Activated naive CD8-positive, alpha-beta T cell treated with anti-CD3 and anti-CD28 coated beads, Interleukin-2, amount 10 ng/mL, durations not matched to agents 7 days and 5 days (primary cell): ENCODE measurements at regions not wholly inside any gene's neighbourhood (a gene's known extent, or its start where the extent isn't known, plus 50 kb on each side); places are given as distances from the start of the nearest gene placed in this dataset.

Experiments used
- ATAC-seq: fragments of 150-1000 bp; cut with Tn5 transposase; one replicate; pipeline ENCODE4 v1.10.0; 2021; ENCODE audit warnings: low read depth, moderate library complexity
- POLR2A ChIA-PET: fragments of 350-600 bp; sonication (Branson Sonifier 250); formaldehyde crosslinking; loops from one replicate; lab custom pipeline; 2021; ENCODE audit warnings: antibody characterized with exemption; lab: Charles Lee
- DNase-seq: peaks from one replicate; pipeline ENCODE4 v3.0.0; 2021
- H3K27ac Mint-ChIP-seq: one replicate; pipeline ENCODE4 v1.8.0; 2022; ENCODE audit warnings: mild to moderate bottlenecking, mixed read lengths
- H3K27me3 Mint-ChIP-seq: one replicate; pipeline ENCODE4 v1.8.0; 2022; ENCODE audit warnings: mild to moderate bottlenecking, moderate library complexity, mixed read lengths
- H3K36me3 Mint-ChIP-seq: one replicate; pipeline ENCODE4 v1.8.0; 2021; ENCODE audit warnings: mild to moderate bottlenecking, mixed read lengths
- H3K4me1 Mint-ChIP-seq: one replicate; pipeline ENCODE4 v1.8.0; 2021; ENCODE audit warnings: mixed read lengths
- H3K4me3 Mint-ChIP-seq: one replicate; pipeline ENCODE4 v1.8.0; 2022; ENCODE audit warnings: mild to moderate bottlenecking, moderate library complexity, mixed read lengths
- H3K9me3 Mint-ChIP-seq: one replicate; pipeline ENCODE4 v1.8.0; 2021; ENCODE audit warnings: mixed read lengths

GRCh38 chr5:7050986-7051385, 337.8 kb downstream of the TENT4A start:
- no peak overlapping the region for H3K27ac Mint-ChIP-seq
- no peak for DNase-seq
- peaks cover 1% of the 10 kb centered on the region for H3K27me3 Mint-ChIP-seq
- no peaks in the 10 kb centered on the region for H3K36me3 Mint-ChIP-seq
- POLR2A ChIA-PET: no interaction called here
- H3K4me3 Mint-ChIP-seq: no peak overlapping the region
- H3K9me3 Mint-ChIP-seq: no peaks in the 10 kb centered on the region
- no peaks in the 10 kb centered on the region for H3K4me1 Mint-ChIP-seq
- no peak for ATAC-seq

- ATAC-seq: no peak
- H3K4me1 Mint-ChIP-seq: no peaks in the 10 kb centered on the region
- no peak overlapping the region for H3K27ac Mint-ChIP-seq
- POLR2A ChIA-PET: no interaction called here
- no peak for DNase-seq
- peaks cover 1% of the 10 kb centered on the region for H3K27me3 Mint-ChIP-seq
- H3K9me3 Mint-ChIP-seq: no peaks in the 10 kb centered on the region
- H3K36me3 Mint-ChIP-seq: no peaks in the 10 kb centered on the region
- H3K4me3 Mint-ChIP-seq: no peak overlapping the region
Measured at GRCh38 chr5:7053125-7053524, 339.9 kb downstream of the TENT4A start.

GRCh38 chr5:7053528-7054209, 340.4 kb downstream of the TENT4A start:
- Mint-ChIP-seq H3K4me3 (no peak overlapping the region), H3K27ac (no peak overlapping the region), H3K9me3 (no peaks in the 10 kb centered on the region), H3K27me3 (peaks cover 1% of the 10 kb centered on the region), H3K36me3 (no peaks in the 10 kb centered on the region), H3K4me1 (no peaks in the 10 kb centered on the region)
- POLR2A ChIA-PET: no interaction called here
- no peak for ATAC-seq
- no peak for DNase-seq

- POLR2A ChIA-PET: no interaction called here
- H3K27me3 Mint-ChIP-seq: no peaks in the 10 kb centered on the region
- no peaks in the 10 kb centered on the region for H3K9me3 Mint-ChIP-seq
- no peaks in the 10 kb centered on the region for H3K4me1 Mint-ChIP-seq
- DNase-seq (no peak), ATAC-seq (no peak)
- no peak overlapping the region for H3K4me3 Mint-ChIP-seq
- H3K27ac Mint-ChIP-seq: no peak overlapping the region
- no peaks in the 10 kb centered on the region for H3K36me3 Mint-ChIP-seq
Measured at GRCh38 chr5:7066471-7067235, 329.3 kb upstream of the ADCY2 start.

- Mint-ChIP-seq H3K4me1 (no peaks in the 10 kb centered on the region), H3K27ac (no peak overlapping the region), H3K36me3 (no peaks in the 10 kb centered on the region), H3K27me3 (no peaks in the 10 kb centered on the region), H3K4me3 (no peak overlapping the region), H3K9me3 (no peaks in the 10 kb centered on the region)
- ATAC-seq (no peak), DNase-seq (no peak)
- POLR2A ChIA-PET: no interaction called here
Measured at GRCh38 chr5:7068156-7068555, 327.8 kb upstream of the ADCY2 start.

- H3K4me1 Mint-ChIP-seq: no peaks in the 10 kb centered on the region
- ATAC-seq (no peak), DNase-seq (no peak)
- H3K9me3 Mint-ChIP-seq: no peaks in the 10 kb centered on the region
- no peaks in the 10 kb centered on the region for H3K36me3 Mint-ChIP-seq
- no peak overlapping the region for H3K27ac Mint-ChIP-seq
- H3K27me3 Mint-ChIP-seq: no peaks in the 10 kb centered on the region
- POLR2A ChIA-PET: no interaction called here
- no peak overlapping the region for H3K4me3 Mint-ChIP-seq
Measured at GRCh38 chr5:7068899-7069298, 327.0 kb upstream of the ADCY2 start.

- H3K9me3 Mint-ChIP-seq: no peaks in the 10 kb centered on the region
- no peaks in the 10 kb centered on the region for H3K36me3 Mint-ChIP-seq
- ATAC-seq (no peak), DNase-seq (no peak)
- no peak overlapping the region for H3K27ac Mint-ChIP-seq
- H3K27me3 Mint-ChIP-seq: no peaks in the 10 kb centered on the region
- POLR2A ChIA-PET: no interaction called here
- H3K4me1 Mint-ChIP-seq: no peaks in the 10 kb centered on the region
- H3K4me3 Mint-ChIP-seq: no peak overlapping the region
Measured at GRCh38 chr5:7072188-7072587, 323.8 kb upstream of the ADCY2 start.

- no peak for DNase-seq
- Mint-ChIP-seq H3K27ac (no peak overlapping the region), H3K36me3 (no peaks in the 10 kb centered on the region), H3K27me3 (no peaks in the 10 kb centered on the region), H3K4me3 (no peak overlapping the region), H3K9me3 (no peaks in the 10 kb centered on the region), H3K4me1 (no peaks in the 10 kb centered on the region)
- no peak for ATAC-seq
- POLR2A ChIA-PET: no interaction called here
Measured at GRCh38 chr5:7073666-7074065, 322.3 kb upstream of the ADCY2 start.

GRCh38 chr5:7074176-7074575, 321.8 kb upstream of the ADCY2 start:
- H3K4me1 Mint-ChIP-seq: no peaks in the 10 kb centered on the region
- ATAC-seq: no peak
- H3K36me3 Mint-ChIP-seq: no peaks in the 10 kb centered on the region
- POLR2A ChIA-PET: no interaction called here
- no peak for DNase-seq
- H3K9me3 Mint-ChIP-seq: no peaks in the 10 kb centered on the region
- H3K27ac Mint-ChIP-seq: no peak overlapping the region
- H3K27me3 Mint-ChIP-seq: no peaks in the 10 kb centered on the region
- H3K4me3 Mint-ChIP-seq: no peak overlapping the region

GRCh38 chr5:7075470-7075869, 320.5 kb upstream of the ADCY2 start:
- Mint-ChIP-seq H3K4me1 (no peaks in the 10 kb centered on the region), H3K36me3 (no peaks in the 10 kb centered on the region), H3K9me3 (no peaks in the 10 kb centered on the region), H3K4me3 (no peak overlapping the region), H3K27ac (no peak overlapping the region), H3K27me3 (peaks cover 2% of the 10 kb centered on the region)
- POLR2A ChIA-PET: no interaction called here
- no peak for ATAC-seq
- no peak for DNase-seq

GRCh38 chr5:7078101-7078500, 317.8 kb upstream of the ADCY2 start:
- no peak for DNase-seq
- Mint-ChIP-seq H3K27ac (no peak overlapping the region), H3K4me3 (no peak overlapping the region), H3K9me3 (no peaks in the 10 kb centered on the region), H3K4me1 (no peaks in the 10 kb centered on the region), H3K27me3 (peaks cover 4% of the 10 kb centered on the region), H3K36me3 (no peaks in the 10 kb centered on the region)
- ATAC-seq: no peak
- POLR2A ChIA-PET: no interaction called here

- POLR2A ChIA-PET: no interaction called here
- DNase-seq (no peak), ATAC-seq (no peak)
- H3K27ac Mint-ChIP-seq: no peak overlapping the region
- no peak overlapping the region for H3K4me3 Mint-ChIP-seq
- no peaks in the 10 kb centered on the region for H3K9me3 Mint-ChIP-seq
- H3K36me3 Mint-ChIP-seq: no peaks in the 10 kb centered on the region
- no peaks in the 10 kb centered on the region for H3K4me1 Mint-ChIP-seq
- peaks cover 4% of the 10 kb centered on the region for H3K27me3 Mint-ChIP-seq
Measured at GRCh38 chr5:7078901-7079300, 317.0 kb upstream of the ADCY2 start.

GRCh38 chr5:7080501-7080900, 315.4 kb upstream of the ADCY2 start:
- H3K4me1 Mint-ChIP-seq: no peaks in the 10 kb centered on the region
- no peaks in the 10 kb centered on the region for H3K36me3 Mint-ChIP-seq
- no peaks in the 10 kb centered on the region for H3K9me3 Mint-ChIP-seq

GRCh38 chr5:7087719-7088297, 308.1 kb upstream of the ADCY2 start:
- H3K27ac Mint-ChIP-seq: no peak overlapping the region

More at GRCh38 chr5:7080501-7080900, 315.4 kb upstream of the ADCY2 start:
- DNase-seq (no peak), ATAC-seq (no peak)
- POLR2A ChIA-PET: no interaction called here
- no peak overlapping the region for H3K4me3 Mint-ChIP-seq
- no peak overlapping the region for H3K27ac Mint-ChIP-seq
- H3K27me3 Mint-ChIP-seq: peaks cover 4% of the 10 kb centered on the region

More at GRCh38 chr5:7087719-7088297, 308.1 kb upstream of the ADCY2 start:
- Mint-ChIP-seq H3K36me3 (no peaks in the 10 kb centered on the region), H3K4me1 (no peaks in the 10 kb centered on the region), H3K4me3 (no peak overlapping the region), H3K27me3 (no peaks in the 10 kb centered on the region), H3K9me3 (no peaks in the 10 kb centered on the region)
- POLR2A ChIA-PET: no interaction called here
- ATAC-seq (no peak), DNase-seq (no peak)
